Mucosa of descending colon (tissue), 3 donors: ENCODE measurements at regions not wholly inside any gene's neighbourhood (a gene's known extent, or its start where the extent isn't known, plus 50 kb on each side); places are given as distances from the start of the nearest gene placed in this dataset.
A peak's percentile ranks its signal among the peaks of the same experiment; 100 is the strongest.
"Not testable (repeated sequence)": the region's sequence is repeated elsewhere in the genome, so short reads cannot be mapped to it uniquely, and the experiment has no call there.

Experiments
- ATAC-seq: fragments of 200-7000 bp; cut with Tn5 transposase; one replicate; pipeline ENCODE4 v1.9.1; 2020; ENCODE audit warnings: mild to moderate bottlenecking, moderate library complexity
- DNase-seq, 3 donors: peaks; one replicate each; pipeline ENCODE4 v3.0.0-alpha.2; 2020
- H3K36me3 ChIP-seq: fragments of 200-600 bp; one replicate; pipeline ENCODE4 v1.8.0; 2021; ENCODE audit warnings: low read depth, mild to moderate bottlenecking
- H3K4me1 ChIP-seq: fragments of 200-600 bp; one replicate; pipeline ENCODE4 v1.8.0; 2021; ENCODE audit warnings: low read depth, mild to moderate bottlenecking
- H3K4me3 ChIP-seq: fragments of 200-600 bp; one replicate; pipeline ENCODE4 v1.8.0; 2021; ENCODE audit warnings: mild to moderate bottlenecking
- H3K9me3 ChIP-seq: fragments of 200-600 bp; one replicate; pipeline ENCODE4 v1.8.0; 2021; ENCODE audit warnings: mild to moderate bottlenecking
- CTCF ChIP-seq: fragments of 200-600 bp; IDR thresholded peaks from one replicate; pipeline ENCODE4 v1.8.0; 2022; ENCODE audit warnings: antibody characterized with exemption, mild to moderate bottlenecking
- intact Hi-C, 2 donors: fragments of 100-400 bp; cut with DNase I in 1 of 2; cut with micrococcal nuclease in 1 of 2; formaldehyde crosslinking; loops; one replicate each; pipeline versions ENCODE4 v1.11.0 to v1.11.1; 2022; cut with DNase I, micrococcal nuclease
- donor health status: DM: no; HTN: no; CAD: no; lungs with moderate emphysema.
- donor health status: DM: no; HTN: no; CAD: no.
- donor health status: DM: no; HTN: yes; CAD: no.

DNA sequence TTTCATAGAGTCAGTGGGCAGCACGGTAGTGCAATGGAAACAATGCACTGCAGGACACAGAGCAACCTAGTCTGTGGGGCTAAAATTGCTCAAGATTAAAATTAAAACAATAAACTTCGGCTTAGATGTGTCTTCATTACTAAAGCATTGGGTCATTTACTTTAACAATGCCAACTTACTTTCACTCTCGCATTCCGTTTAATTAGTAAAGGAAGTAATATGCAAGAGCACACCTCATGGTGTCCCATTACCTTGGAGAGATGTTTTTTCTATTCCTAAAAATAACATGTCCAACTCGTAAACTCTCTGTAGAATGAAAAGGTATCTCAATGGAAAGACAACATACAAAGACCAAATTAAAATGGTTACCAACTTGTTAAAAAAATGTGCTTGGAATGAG, 738.4 kb downstream of the PCDH17 start:
- intact Hi-C loops = no loop called here

GRCh38 chr13:58376349-58376748, 744.8 kb downstream of the PCDH17 start:
- no peak for ATAC-seq
- H3K4me3 ChIP-seq = no peak overlapping the region
- H3K9me3 ChIP-seq = peaks cover 26% of the 10 kb centered on the region
- no peaks in the 10 kb centered on the region for H3K4me1 ChIP-seq
- DNase-seq = no peak
- H3K36me3 ChIP-seq = no peaks in the 10 kb centered on the region
- intact Hi-C loops = no loop called here
- TF ChIP-seq CTCF = no peak

More for the DNA sequence above, 738.4 kb downstream of the PCDH17 start:
- DNase-seq (no peak), ATAC-seq (no peak)
- Histone ChIP-seq H3K36me3 (no peaks in the 10 kb centered on the region), H3K4me3 (no peak overlapping the region), H3K9me3 (peaks cover 35% of the 10 kb centered on the region), H3K4me1 (no peaks in the 10 kb centered on the region)
- TF ChIP-seq CTCF = no peak

- Histone ChIP-seq H3K9me3 (peaks cover 27% of the 10 kb centered on the region), H3K36me3 (no peaks in the 10 kb centered on the region), H3K4me3 (no peak overlapping the region), H3K4me1 (no peaks in the 10 kb centered on the region)
- intact Hi-C loops = no loop called here
- ATAC-seq (no peak), DNase-seq (no peak)
- TF ChIP-seq CTCF = no peak
Measured at GRCh38 chr13:58376775-58377174, 745.2 kb downstream of the PCDH17 start.

DNA sequence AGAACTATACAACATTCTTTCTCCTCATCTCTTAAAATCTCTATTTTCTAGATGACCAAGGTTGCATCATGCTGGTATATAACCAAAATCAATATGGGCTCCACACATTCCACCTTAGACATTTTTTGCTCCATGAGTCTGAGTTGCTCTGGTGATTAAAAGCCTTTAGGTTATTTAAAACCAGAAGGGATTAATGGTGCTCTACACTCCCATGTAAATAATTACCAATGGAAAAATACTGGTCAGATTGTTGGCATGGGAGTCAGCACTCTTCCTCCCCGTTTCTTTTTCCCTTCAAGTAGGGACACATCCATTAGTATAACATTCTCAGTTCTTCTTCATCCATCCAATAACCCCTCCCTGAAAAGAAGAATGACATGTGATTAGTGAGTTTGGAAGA, 747.7 kb downstream of the PCDH17 start:
- no peak overlapping the region for H3K4me3 ChIP-seq
- no peaks in the 10 kb centered on the region for H3K36me3 ChIP-seq
- no peak for DNase-seq
- no peaks in the 10 kb centered on the region for H3K4me1 ChIP-seq
- intact Hi-C loops = no loop called here
- no peak for TF ChIP-seq CTCF
- ATAC-seq = no peak
- H3K9me3 ChIP-seq = peaks cover 35% of the 10 kb centered on the region

DNA sequence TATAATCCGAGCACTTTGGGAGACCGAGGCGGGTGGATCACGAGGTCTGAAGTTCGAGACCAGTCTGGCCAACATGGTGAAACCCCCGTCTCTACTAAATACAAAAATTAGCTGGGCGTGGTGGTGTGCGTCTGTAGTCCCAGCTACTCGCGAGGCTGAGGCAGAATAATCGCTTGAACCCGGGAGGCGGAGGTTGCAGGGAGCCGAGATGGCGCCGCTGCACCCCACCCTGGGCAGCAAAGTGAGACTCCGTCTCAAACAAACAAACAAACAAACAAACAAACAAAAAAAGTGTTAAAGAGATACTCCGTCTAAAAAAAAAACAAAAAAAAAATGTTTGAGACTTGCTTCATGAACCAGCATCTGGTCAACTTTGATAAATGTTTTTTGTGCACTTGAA, 753.8 kb downstream of the PCDH17 start:
- H3K4me1 ChIP-seq, intact Hi-C loops, ATAC-seq, H3K36me3 ChIP-seq, H3K4me3 ChIP-seq: not testable (repeated sequence)
- peaks cover 39% of the 10 kb centered on the region for H3K9me3 ChIP-seq
- peak in 1 of 3 donors; percentile 23 for DNase-seq

DNA sequence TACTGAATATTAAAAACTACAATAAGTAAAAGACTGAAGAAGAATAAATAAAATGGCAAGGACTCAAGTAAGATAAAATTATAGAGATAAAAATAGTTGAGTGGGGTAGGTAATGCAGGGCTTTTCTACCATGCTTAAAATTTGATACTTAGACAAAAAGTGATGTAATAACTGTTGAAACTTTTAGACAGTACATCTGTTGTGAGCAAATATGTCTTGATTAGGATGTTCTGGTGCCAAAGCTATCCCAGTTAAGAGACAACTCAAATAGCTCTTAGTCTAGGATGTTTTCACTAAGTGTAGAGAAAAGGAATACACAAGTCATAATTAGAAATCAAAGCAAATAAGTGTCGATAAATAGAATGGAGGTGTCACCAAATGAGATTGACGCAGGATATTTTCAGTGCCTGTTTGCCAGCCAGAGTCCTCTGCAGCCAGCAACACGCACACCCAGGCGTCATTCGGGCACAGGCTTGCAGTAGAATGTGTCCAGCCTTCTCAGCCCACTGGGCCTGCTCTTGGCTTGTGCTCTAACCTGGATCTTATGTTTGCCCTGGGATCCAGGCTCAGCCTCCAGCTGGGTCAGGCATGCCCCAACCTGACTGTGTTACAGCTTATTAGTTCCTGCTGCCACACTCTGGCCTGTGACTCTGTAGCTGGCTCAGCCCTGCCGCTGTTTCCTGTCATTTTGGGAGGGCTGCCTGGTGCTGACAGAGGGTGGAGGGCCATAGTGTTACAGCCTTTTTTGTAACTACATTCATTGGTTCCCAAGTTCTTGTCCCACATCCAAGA, 766.2 kb downstream of the PCDH17 start:
- H3K9me3 ChIP-seq = peaks cover 51% of the 10 kb centered on the region
- DNase-seq = peak in 1 of 3 donors; percentile 34
- intact Hi-C loops = no loop called here
- ATAC-seq = no peak
- no peaks in the 10 kb centered on the region for H3K36me3 ChIP-seq
- H3K4me1 ChIP-seq = no peaks in the 10 kb centered on the region
- H3K4me3 ChIP-seq = no peak overlapping the region
- no peak for TF ChIP-seq CTCF
